ENCODE measurements at regions not wholly inside any gene's neighbourhood (a gene's known extent, or its start where the extent isn't known, plus 50 kb on each side); places are given as distances from the start of the nearest gene placed in this dataset.

GRCh38 chr4:100838286-100838685 is 320.5 kb upstream of the EMCN start:
- Histone ChIP-seq H3K36me3 (ENCODE audit: control insufficient read depth in 2 of 2, insufficient read depth in 2 of 2, low read length in 1 of 2) (no peaks in the 10 kb centered on the region), H3K27ac (ENCODE audit: low read depth in 2 of 2, low read length in 1 of 2) (no peak overlapping the region), H3K4me3 (ENCODE audit: low read depth in 1 of 2, low read length in 2 of 2) (no peak overlapping the region), H3K9me3 (ENCODE audit: control insufficient read depth in 2 of 2, insufficient read depth in 1 of 2, low read depth in 1 of 2, low read length in 1 of 2) (no peaks in the 10 kb centered on the region), H3K27me3 (ENCODE audit: control insufficient read depth in 1 of 2, insufficient read depth in 2 of 2, low read length in 2 of 2) (no peaks in the 10 kb centered on the region), H3K4me1 (ENCODE audit: control insufficient read depth in 2 of 2, insufficient read depth in 2 of 2, low read length in 1 of 2) (no peaks in the 10 kb centered on the region)
- 58 to 86% methylated on average over 1 of the region's 1 CpG for WGBS, 2 donors

GRCh38 chr4:100836929-100837328 is 319.1 kb upstream of the EMCN start:
- H3K36me3 ChIP-seq (ENCODE audit: control insufficient read depth in 2 of 2, insufficient read depth in 2 of 2, low read length in 1 of 2) = no peaks in the 10 kb centered on the region
- WGBS, 2 donors = 83 to 90% methylated on average over 1 of the region's 1 CpG
- no peak overlapping the region for H3K4me3 ChIP-seq (ENCODE audit: low read depth in 1 of 2, low read length in 2 of 2)
- H3K27me3 ChIP-seq (ENCODE audit: control insufficient read depth in 1 of 2, insufficient read depth in 2 of 2, low read length in 2 of 2) = no peaks in the 10 kb centered on the region
- no peaks in the 10 kb centered on the region for H3K9me3 ChIP-seq (ENCODE audit: control insufficient read depth in 2 of 2, insufficient read depth in 1 of 2, low read depth in 1 of 2, low read length in 1 of 2)
- no peaks in the 10 kb centered on the region for H3K4me1 ChIP-seq (ENCODE audit: control insufficient read depth in 2 of 2, insufficient read depth in 2 of 2, low read length in 1 of 2)
- H3K27ac ChIP-seq (ENCODE audit: low read depth in 2 of 2, low read length in 1 of 2) = no peak overlapping the region

- H3K27ac ChIP-seq (ENCODE audit: low read depth in 2 of 2, low read length in 1 of 2) = no peak overlapping the region
- no peaks in the 10 kb centered on the region for H3K36me3 ChIP-seq (ENCODE audit: control insufficient read depth in 2 of 2, insufficient read depth in 2 of 2, low read length in 1 of 2)
These were observed 316.8 kb upstream of the EMCN start for GRCh38 chr4:100834616-100835015.

GRCh38 chr4:100833906-100834305 is 316.1 kb upstream of the EMCN start:
- no peaks in the 10 kb centered on the region for H3K27me3 ChIP-seq (ENCODE audit: control insufficient read depth in 1 of 2, insufficient read depth in 2 of 2, low read length in 2 of 2)
- H3K4me1 ChIP-seq (ENCODE audit: control insufficient read depth in 2 of 2, insufficient read depth in 2 of 2, low read length in 1 of 2) = no peaks in the 10 kb centered on the region
- H3K4me3 ChIP-seq (ENCODE audit: low read depth in 1 of 2, low read length in 2 of 2) = no peak overlapping the region
- no peaks in the 10 kb centered on the region for H3K9me3 ChIP-seq (ENCODE audit: control insufficient read depth in 2 of 2, insufficient read depth in 1 of 2, low read depth in 1 of 2, low read length in 1 of 2)
- no peaks in the 10 kb centered on the region for H3K36me3 ChIP-seq (ENCODE audit: control insufficient read depth in 2 of 2, insufficient read depth in 2 of 2, low read length in 1 of 2)
- WGBS, 2 donors = 63 to 69% methylated on average over 1 of the region's 1 CpG
- H3K27ac ChIP-seq (ENCODE audit: low read depth in 2 of 2, low read length in 1 of 2) = no peak overlapping the region

More at GRCh38 chr4:100834616-100835015, 316.8 kb upstream of the EMCN start:
- no peak overlapping the region for H3K4me3 ChIP-seq (ENCODE audit: low read depth in 1 of 2, low read length in 2 of 2)
- H3K27me3 ChIP-seq (ENCODE audit: control insufficient read depth in 1 of 2, insufficient read depth in 2 of 2, low read length in 2 of 2) = no peaks in the 10 kb centered on the region
- H3K4me1 ChIP-seq (ENCODE audit: control insufficient read depth in 2 of 2, insufficient read depth in 2 of 2, low read length in 1 of 2) = no peaks in the 10 kb centered on the region
- H3K9me3 ChIP-seq (ENCODE audit: control insufficient read depth in 2 of 2, insufficient read depth in 1 of 2, low read depth in 1 of 2, low read length in 1 of 2) = no peaks in the 10 kb centered on the region

- H3K27ac ChIP-seq (ENCODE audit: low read depth in 2 of 2, low read length in 1 of 2) = no peak overlapping the region
- H3K9me3 ChIP-seq (ENCODE audit: control insufficient read depth in 2 of 2, insufficient read depth in 1 of 2, low read depth in 1 of 2, low read length in 1 of 2) = no peaks in the 10 kb centered on the region
- no peaks in the 10 kb centered on the region for H3K4me1 ChIP-seq (ENCODE audit: control insufficient read depth in 2 of 2, insufficient read depth in 2 of 2, low read length in 1 of 2)
- no peaks in the 10 kb centered on the region for H3K36me3 ChIP-seq (ENCODE audit: control insufficient read depth in 2 of 2, insufficient read depth in 2 of 2, low read length in 1 of 2)
- H3K27me3 ChIP-seq (ENCODE audit: control insufficient read depth in 1 of 2, insufficient read depth in 2 of 2, low read length in 2 of 2) = no peaks in the 10 kb centered on the region
- no peak overlapping the region for H3K4me3 ChIP-seq (ENCODE audit: low read depth in 1 of 2, low read length in 2 of 2)
- WGBS, 2 donors = 32 to 44% methylated on average over 2 of the region's 2 CpGs
These were observed 311.3 kb upstream of the EMCN start for GRCh38 chr4:100828986-100829685.

GRCh38 chr4:100828364-100828763 is 310.5 kb upstream of the EMCN start:
- H3K9me3 ChIP-seq (ENCODE audit: control insufficient read depth in 2 of 2, insufficient read depth in 1 of 2, low read depth in 1 of 2, low read length in 1 of 2) = no peaks in the 10 kb centered on the region
- WGBS, 2 donors = 66 to 84% methylated on average over 3 of the region's 3 CpGs
- H3K4me3 ChIP-seq (ENCODE audit: low read depth in 1 of 2, low read length in 2 of 2) = no peak overlapping the region
- H3K4me1 ChIP-seq (ENCODE audit: control insufficient read depth in 2 of 2, insufficient read depth in 2 of 2, low read length in 1 of 2) = no peaks in the 10 kb centered on the region
- H3K27ac ChIP-seq (ENCODE audit: low read depth in 2 of 2, low read length in 1 of 2) = no peak overlapping the region
- no peaks in the 10 kb centered on the region for H3K27me3 ChIP-seq (ENCODE audit: control insufficient read depth in 1 of 2, insufficient read depth in 2 of 2, low read length in 2 of 2)
- no peaks in the 10 kb centered on the region for H3K36me3 ChIP-seq (ENCODE audit: control insufficient read depth in 2 of 2, insufficient read depth in 2 of 2, low read length in 1 of 2)

GRCh38 chr4:100827756-100828155 is 309.9 kb upstream of the EMCN start:
- no peaks in the 10 kb centered on the region for H3K9me3 ChIP-seq (ENCODE audit: control insufficient read depth in 2 of 2, insufficient read depth in 1 of 2, low read depth in 1 of 2, low read length in 1 of 2)
- no peaks in the 10 kb centered on the region for H3K36me3 ChIP-seq (ENCODE audit: control insufficient read depth in 2 of 2, insufficient read depth in 2 of 2, low read length in 1 of 2)
- no peak overlapping the region for H3K27ac ChIP-seq (ENCODE audit: low read depth in 2 of 2, low read length in 1 of 2)
- H3K27me3 ChIP-seq (ENCODE audit: control insufficient read depth in 1 of 2, insufficient read depth in 2 of 2, low read length in 2 of 2) = no peaks in the 10 kb centered on the region
- H3K4me3 ChIP-seq (ENCODE audit: low read depth in 1 of 2, low read length in 2 of 2) = no peak overlapping the region
- no peaks in the 10 kb centered on the region for H3K4me1 ChIP-seq (ENCODE audit: control insufficient read depth in 2 of 2, insufficient read depth in 2 of 2, low read length in 1 of 2)

- Histone ChIP-seq H3K4me1 (ENCODE audit: control insufficient read depth in 2 of 2, insufficient read depth in 2 of 2, low read length in 1 of 2) (no peaks in the 10 kb centered on the region), H3K27ac (ENCODE audit: low read depth in 2 of 2, low read length in 1 of 2) (no peak overlapping the region), H3K9me3 (ENCODE audit: control insufficient read depth in 2 of 2, insufficient read depth in 1 of 2, low read depth in 1 of 2, low read length in 1 of 2) (no peaks in the 10 kb centered on the region), H3K4me3 (ENCODE audit: low read depth in 1 of 2, low read length in 2 of 2) (no peak overlapping the region), H3K36me3 (ENCODE audit: control insufficient read depth in 2 of 2, insufficient read depth in 2 of 2, low read length in 1 of 2) (no peaks in the 10 kb centered on the region), H3K27me3 (ENCODE audit: control insufficient read depth in 1 of 2, insufficient read depth in 2 of 2, low read length in 2 of 2) (no peaks in the 10 kb centered on the region)
- WGBS, 2 donors = 64 to 75% methylated on average over 7 of the region's 7 CpGs
These were observed 309.2 kb upstream of the EMCN start for GRCh38 chr4:100826808-100827548.

- H3K4me1 ChIP-seq (ENCODE audit: control insufficient read depth in 2 of 2, insufficient read depth in 2 of 2, low read length in 1 of 2) = no peaks in the 10 kb centered on the region
- no peaks in the 10 kb centered on the region for H3K36me3 ChIP-seq (ENCODE audit: control insufficient read depth in 2 of 2, insufficient read depth in 2 of 2, low read length in 1 of 2)
- H3K27ac ChIP-seq (ENCODE audit: low read depth in 2 of 2, low read length in 1 of 2) = no peak overlapping the region
- H3K27me3 ChIP-seq (ENCODE audit: control insufficient read depth in 1 of 2, insufficient read depth in 2 of 2, low read length in 2 of 2) = no peaks in the 10 kb centered on the region
- H3K9me3 ChIP-seq (ENCODE audit: control insufficient read depth in 2 of 2, insufficient read depth in 1 of 2, low read depth in 1 of 2, low read length in 1 of 2) = no peaks in the 10 kb centered on the region
- no peak overlapping the region for H3K4me3 ChIP-seq (ENCODE audit: low read depth in 1 of 2, low read length in 2 of 2)
These were observed 308.2 kb upstream of the EMCN start for GRCh38 chr4:100826067-100826466.

- no peaks in the 10 kb centered on the region for H3K36me3 ChIP-seq (ENCODE audit: control insufficient read depth in 2 of 2, insufficient read depth in 2 of 2, low read length in 1 of 2)
- no peaks in the 10 kb centered on the region for H3K4me1 ChIP-seq (ENCODE audit: control insufficient read depth in 2 of 2, insufficient read depth in 2 of 2, low read length in 1 of 2)
- no peaks in the 10 kb centered on the region for H3K9me3 ChIP-seq (ENCODE audit: control insufficient read depth in 2 of 2, insufficient read depth in 1 of 2, low read depth in 1 of 2, low read length in 1 of 2)
- no peak overlapping the region for H3K4me3 ChIP-seq (ENCODE audit: low read depth in 1 of 2, low read length in 2 of 2)
- H3K27ac ChIP-seq (ENCODE audit: low read depth in 2 of 2, low read length in 1 of 2) = no peak overlapping the region
- no peaks in the 10 kb centered on the region for H3K27me3 ChIP-seq (ENCODE audit: control insufficient read depth in 1 of 2, insufficient read depth in 2 of 2, low read length in 2 of 2)
These were observed 306.1 kb upstream of the EMCN start for GRCh38 chr4:100823993-100824323.

Measured in esophagus (tissue), 2 donors.